AG04449 (cell line): ENCODE measurements at regions not wholly inside any gene's neighbourhood (a gene's known extent, or its start where the extent isn't known, plus 50 kb on each side); places are given as distances from the start of the nearest gene placed in this dataset.
"Not testable (repeated sequence)": the region's sequence is repeated elsewhere in the genome, so short reads cannot be mapped to it uniquely, and the experiment has no call there.

Source experiments
- CTCF ChIA-PET: fragments of 350-600 bp; formaldehyde crosslinking; extraction: SDS; loops from one replicate; lab custom pipeline; 2021; ENCODE audit warnings: antibody characterized with exemption; lab: Yijun Ruan, JAX
- POLR2A ChIA-PET: fragments of 400-600, 350-600 bp; formaldehyde crosslinking; extraction: SDS; loops from one replicate; lab custom pipeline; 2020; ENCODE audit warnings: antibody characterized with exemption, inconsistent platforms; lab: Yijun Ruan, JAX
- DNase-seq: peaks from one replicate; pipeline ENCODE4 v3.0.0-alpha.2; 2010; ENCODE audit warnings: low read depth, low spot score
- H3K4me3 ChIP-seq: 2 replicates; pipeline ENCODE4 v1.5.1; 2011; ENCODE audit warnings: low read depth, mild to moderate bottlenecking, control low read depth, low read length
- CTCF ChIP-seq: IDR thresholded peaks from one replicate; pipeline ENCODE4 v1.5.1; 2011; ENCODE audit warnings: mild to moderate bottlenecking, moderate library complexity, low read length, control low read depth, inconsistent platforms; ENCODE audit not compliant: insufficient read depth; ENCODE audit errors: missing control alignments

- no peak for DNase-seq
- ChIA-PET CTCF (no interaction called here), POLR2A (no interaction called here)
- no peak overlapping the region for H3K4me3 ChIP-seq
- no peak for TF ChIP-seq CTCF
Measured at GRCh38 chr16:63882576-63882975, 1239.3 kb downstream of the CDH11 start.

GRCh38 chr16:63880948-63881347, 1240.9 kb downstream of the CDH11 start:
- H3K4me3 ChIP-seq: no peak overlapping the region
- POLR2A ChIA-PET: no interaction called here
- CTCF ChIA-PET: no interaction called here
- no peak for DNase-seq
- no peak for TF ChIP-seq CTCF

- no peak for TF ChIP-seq CTCF
- CTCF ChIA-PET: no interaction called here
Measured at GRCh38 chr16:63877401-63877800, 1244.5 kb downstream of the CDH11 start.

DNA sequence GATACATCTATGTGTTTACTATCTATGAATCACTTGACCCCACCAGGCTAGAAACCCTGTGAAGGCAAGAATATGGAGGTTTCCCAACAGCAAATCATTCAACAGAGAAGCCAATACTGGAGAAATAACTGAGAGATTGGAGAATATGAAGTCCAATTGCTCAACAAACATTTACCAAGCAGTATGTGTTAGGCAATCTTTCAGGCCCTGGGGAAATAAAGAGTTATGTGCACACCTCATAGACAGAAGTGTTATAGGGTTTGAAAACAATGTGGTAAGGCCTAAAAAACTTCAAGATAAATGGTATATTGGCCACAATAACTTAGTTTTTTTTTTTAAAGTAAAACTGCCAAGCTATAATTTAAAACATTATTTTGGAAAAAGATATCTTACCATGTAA, 1245.8 kb downstream of the CDH11 start:
- ChIA-PET POLR2A (no interaction called here), CTCF (no interaction called here)
- DNase-seq: no peak
- TF ChIP-seq CTCF: no peak
- H3K4me3 ChIP-seq: no peak overlapping the region

More at GRCh38 chr16:63877401-63877800, 1244.5 kb downstream of the CDH11 start:
- no peak for DNase-seq
- no peak overlapping the region for H3K4me3 ChIP-seq
- POLR2A ChIA-PET: no interaction called here

DNA sequence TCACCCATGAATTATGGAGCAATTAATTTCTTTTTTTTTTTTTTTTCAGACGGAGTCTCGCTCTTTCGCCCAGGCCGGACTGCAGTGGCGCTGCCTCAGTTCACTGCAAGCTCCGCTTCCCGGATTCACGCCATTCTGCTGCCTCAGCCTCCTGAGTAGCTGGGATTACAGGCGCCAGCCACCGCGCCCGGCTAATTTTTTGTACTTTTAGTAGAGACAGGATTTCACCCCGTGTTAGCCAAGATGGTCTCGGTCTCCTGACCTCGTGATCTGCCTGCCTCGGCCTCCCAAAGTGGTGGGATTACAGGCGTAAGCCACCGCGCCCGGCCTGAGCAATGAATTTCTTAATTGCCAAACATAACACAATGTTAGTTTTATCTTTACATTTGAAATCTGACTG, 1261.2 kb downstream of the CDH11 start:
- POLR2A ChIA-PET, H3K4me3 ChIP-seq, DNase-seq, CTCF ChIA-PET: not testable (repeated sequence)

DNA sequence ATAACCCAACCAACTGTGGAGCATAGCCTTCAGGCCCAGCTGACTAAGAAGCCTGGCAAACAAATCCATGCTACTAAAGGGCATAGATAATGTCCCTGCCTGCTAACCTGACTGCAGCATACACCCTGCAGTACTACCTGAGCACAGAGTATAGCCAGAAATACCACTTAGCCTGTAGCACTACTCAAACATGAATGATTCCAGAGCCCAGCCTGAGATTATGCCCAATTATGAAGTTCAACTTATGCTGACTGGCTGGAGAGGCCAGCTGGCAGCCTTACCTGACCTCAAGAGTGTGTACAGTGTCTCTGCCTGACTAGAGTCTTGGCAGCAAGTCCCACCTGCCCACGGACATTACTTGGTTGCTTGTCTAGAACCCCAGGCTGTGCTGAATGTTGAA, 1265.3 kb downstream of the CDH11 start:
- no peak for DNase-seq
- TF ChIP-seq CTCF: no peak
- H3K4me3 ChIP-seq: no peak overlapping the region
- CTCF ChIA-PET: no interaction called here
- POLR2A ChIA-PET: no interaction called here

DNA sequence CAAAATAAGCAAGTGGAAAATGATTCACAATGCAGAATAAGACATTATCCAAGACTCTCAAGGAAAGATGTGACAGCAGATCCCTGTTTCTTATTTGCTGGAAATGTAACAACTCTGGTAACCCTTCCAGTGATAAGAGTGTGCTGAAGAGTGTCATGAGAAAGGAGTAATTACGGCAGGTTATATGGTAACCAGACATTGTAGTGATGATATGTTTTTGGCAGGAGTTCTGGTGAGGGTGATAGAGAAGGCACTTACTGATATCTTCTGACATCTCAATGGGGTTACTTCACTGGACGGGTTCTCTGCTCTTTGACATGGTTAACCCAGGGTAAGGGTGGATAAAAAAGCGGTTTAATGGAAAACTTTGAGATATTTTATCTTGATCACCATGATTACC, 1270.9 kb downstream of the CDH11 start:
- no peak for TF ChIP-seq CTCF
- ChIA-PET POLR2A (no interaction called here), CTCF (no interaction called here)
- DNase-seq: no peak
- no peak overlapping the region for H3K4me3 ChIP-seq
